ENCODE measurements at regions not wholly inside any gene's neighbourhood (a gene's known extent, or its start where the extent isn't known, plus 50 kb on each side); places are given as distances from the start of the nearest gene placed in this dataset.
A peak's percentile ranks its signal among the peaks of the same experiment; 100 is the strongest.
"Not testable (repeated sequence)": the region's sequence is repeated elsewhere in the genome, so short reads cannot be mapped to it uniquely, and the experiment has no call there.

DNA sequence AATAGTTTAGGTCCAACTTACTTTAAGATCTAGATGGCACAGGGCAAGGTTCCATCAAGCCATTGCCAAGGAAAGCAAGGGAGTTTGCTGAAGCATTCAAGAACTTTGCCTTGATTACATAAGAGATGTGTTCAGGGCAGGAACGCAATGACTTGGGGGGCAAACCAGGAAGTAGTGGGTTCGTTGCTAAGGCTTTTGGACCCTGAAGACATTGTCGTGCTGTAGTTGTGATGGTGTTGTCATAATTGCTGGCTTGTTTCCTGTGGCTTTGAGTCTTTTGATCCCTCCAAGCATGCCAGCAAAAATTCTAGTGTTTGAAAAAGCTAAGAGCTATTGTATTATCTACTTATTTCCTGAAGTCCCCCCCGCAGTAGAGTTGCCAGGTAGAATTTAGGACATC, 70.7 kb upstream of the HNF1B start:
- DNase-seq (ENCODE audit: low read depth in 1 of 2, low spot score in 1 of 2) = no peak
- H3K27me3 ChIP-seq = no peaks in the 10 kb centered on the region
- H3K27ac ChIP-seq = no peak overlapping the region
- H3K4me3 ChIP-seq = no peak overlapping the region
- H3K36me3 ChIP-seq = no peaks in the 10 kb centered on the region
- H3K9me3 ChIP-seq (ENCODE audit: low read depth) = no peaks in the 10 kb centered on the region
- TF ChIP-seq, protein P1, sequence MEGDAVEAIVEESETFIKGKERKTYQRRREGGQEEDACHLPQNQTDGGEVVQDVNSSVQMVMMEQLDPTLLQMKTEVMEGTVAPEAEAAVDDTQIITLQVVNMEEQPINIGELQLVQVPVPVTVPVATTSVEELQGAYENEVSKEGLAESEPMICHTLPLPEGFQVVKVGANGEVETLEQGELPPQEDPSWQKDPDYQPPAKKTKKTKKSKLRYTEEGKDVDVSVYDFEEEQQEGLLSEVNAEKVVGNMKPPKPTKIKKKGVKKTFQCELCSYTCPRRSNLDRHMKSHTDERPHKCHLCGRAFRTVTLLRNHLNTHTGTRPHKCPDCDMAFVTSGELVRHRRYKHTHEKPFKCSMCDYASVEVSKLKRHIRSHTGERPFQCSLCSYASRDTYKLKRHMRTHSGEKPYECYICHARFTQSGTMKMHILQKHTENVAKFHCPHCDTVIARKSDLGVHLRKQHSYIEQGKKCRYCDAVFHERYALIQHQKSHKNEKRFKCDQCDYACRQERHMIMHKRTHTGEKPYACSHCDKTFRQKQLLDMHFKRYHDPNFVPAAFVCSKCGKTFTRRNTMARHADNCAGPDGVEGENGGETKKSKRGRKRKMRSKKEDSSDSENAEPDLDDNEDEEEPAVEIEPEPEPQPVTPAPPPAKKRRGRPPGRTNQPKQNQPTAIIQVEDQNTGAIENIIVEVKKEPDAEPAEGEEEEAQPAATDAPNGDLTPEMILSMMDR (IDR thresholded peaks at IDR 0.05; ENCODE audit: low read depth, low read length) = no peak
- peaks cover 7% of the 10 kb centered on the region for H3K4me1 ChIP-seq (ENCODE audit: low read depth)

DNA sequence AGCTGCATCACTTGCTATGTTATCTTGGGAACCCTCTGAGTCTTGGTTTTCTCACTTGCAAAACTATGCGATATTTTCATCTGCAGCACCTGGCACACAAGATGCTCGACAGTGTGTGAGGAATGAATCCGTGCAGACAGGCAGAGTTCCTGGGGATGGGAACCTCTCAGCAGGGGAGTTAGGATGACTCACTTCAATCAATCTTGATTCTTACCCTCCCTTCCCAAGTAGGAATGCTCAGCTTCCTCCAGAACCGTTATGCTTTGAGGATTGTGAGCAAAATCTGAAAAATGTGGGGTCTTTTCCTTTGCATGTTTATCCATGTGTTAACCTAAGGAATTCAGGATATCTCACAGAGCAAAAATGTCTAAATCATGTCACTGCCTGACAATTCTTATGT, 68.9 kb upstream of the HNF1B start:
- Histone ChIP-seq H3K27me3 (no peaks in the 10 kb centered on the region), H3K4me1 (ENCODE audit: low read depth) (no peaks in the 10 kb centered on the region), H3K27ac (no peak overlapping the region), H3K36me3 (no peaks in the 10 kb centered on the region), H3K4me3 (no peak overlapping the region), H3K9me3 (ENCODE audit: low read depth) (no peaks in the 10 kb centered on the region)
- TF ChIP-seq, protein P1 (IDR thresholded peaks at IDR 0.05; ENCODE audit: low read depth, low read length) = no peak
- DNase-seq (ENCODE audit: low read depth in 1 of 2, low spot score in 1 of 2) = no peak

DNA sequence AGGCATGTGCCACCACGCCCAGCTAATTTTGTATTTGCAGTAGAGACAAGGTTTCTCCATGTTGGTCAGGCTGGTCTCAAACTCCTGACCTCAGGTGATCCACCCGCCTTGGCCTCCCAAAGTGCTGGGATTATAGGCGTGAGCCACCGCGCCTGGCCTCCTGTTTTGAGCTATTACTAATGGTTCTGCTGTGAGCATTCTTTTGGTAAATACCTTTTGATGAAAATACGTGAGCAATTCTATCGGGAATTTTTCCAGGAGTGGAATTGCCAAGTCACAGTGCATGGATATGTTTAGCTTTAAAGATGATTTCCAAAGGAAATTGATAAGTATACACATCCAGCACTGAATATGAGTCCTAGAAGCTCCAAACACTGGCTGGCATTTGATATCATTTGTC, 64.0 kb upstream of the HNF1B start:
- H3K27ac ChIP-seq; H3K4me1 ChIP-seq (ENCODE audit: low read depth); H3K9me3 ChIP-seq (ENCODE audit: low read depth); H3K4me3 ChIP-seq; H3K27me3 ChIP-seq; H3K36me3 ChIP-seq; DNase-seq (ENCODE audit: low read depth in 1 of 2, low spot score in 1 of 2): not testable (repeated sequence)

DNA sequence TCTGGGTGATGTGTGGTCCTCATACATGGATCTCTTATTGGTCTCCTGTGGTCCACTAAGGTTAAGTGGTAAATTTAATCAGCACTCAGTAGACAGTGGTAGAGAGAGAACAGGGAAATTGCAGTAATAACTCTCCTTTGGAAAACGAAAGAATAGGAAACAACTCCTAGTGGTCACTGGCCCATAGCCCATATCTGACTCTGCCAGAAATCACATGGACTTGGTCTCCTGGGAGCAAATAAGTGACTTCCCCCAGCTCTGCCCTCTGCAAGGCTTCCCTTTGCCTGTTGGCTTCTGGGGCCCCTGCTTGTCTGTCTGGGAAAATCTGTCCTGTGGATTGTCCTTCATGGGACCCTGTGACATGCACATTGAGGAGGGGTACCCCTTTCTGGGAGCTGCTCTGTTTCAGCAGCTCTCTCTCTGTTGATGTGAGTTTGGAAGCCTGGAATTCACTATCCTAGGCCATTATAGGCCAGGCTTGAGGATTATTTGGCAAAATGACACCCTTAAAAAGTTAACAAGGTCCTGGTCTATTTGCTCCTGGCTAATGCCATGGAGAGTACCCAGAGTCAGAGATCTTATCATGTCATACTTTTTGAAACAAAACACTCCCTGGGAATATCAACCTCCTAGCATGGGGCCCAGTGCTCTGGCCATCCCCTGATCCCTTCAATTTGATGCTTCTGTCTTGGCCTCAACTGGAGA, 58.0 kb upstream of the HNF1B start:
- no peaks in the 10 kb centered on the region for H3K27me3 ChIP-seq
- no peaks in the 10 kb centered on the region for H3K4me1 ChIP-seq (ENCODE audit: low read depth)
- TF ChIP-seq, protein P1 (IDR thresholded peaks at IDR 0.05; ENCODE audit: low read depth, low read length) = no peak
- no peak overlapping the region for H3K27ac ChIP-seq
- H3K4me3 ChIP-seq = no peak overlapping the region
- H3K36me3 ChIP-seq = no peaks in the 10 kb centered on the region
- H3K9me3 ChIP-seq (ENCODE audit: low read depth) = no peaks in the 10 kb centered on the region
- peak in 1 of 2 donors; percentile 84 for DNase-seq (ENCODE audit: low read depth in 1 of 2, low spot score in 1 of 2)

DNA sequence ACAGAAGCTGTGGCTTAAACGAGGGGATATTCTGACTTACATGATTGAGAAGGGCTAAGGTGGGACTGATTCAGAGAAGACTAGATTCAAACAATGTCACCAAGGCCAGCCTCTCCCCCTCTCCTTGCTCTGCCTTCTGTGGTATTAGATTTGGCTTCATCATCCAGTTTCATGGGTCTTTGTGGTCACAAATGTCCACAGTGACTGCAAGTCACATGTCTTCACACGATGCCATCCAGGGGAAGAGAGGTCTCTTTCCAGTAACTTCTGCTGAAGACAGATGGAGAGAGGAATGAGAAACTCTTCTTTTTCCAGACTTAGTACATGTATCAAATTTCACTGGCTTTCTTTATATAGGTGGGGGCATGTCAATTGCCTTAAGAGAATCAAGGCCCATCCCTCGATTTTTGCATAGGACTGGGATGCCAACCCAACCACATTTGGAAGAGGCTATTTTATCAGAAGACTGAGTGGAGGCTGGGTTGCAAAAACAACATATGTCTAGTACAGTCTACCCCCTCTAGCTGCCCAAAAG, 57.3 kb upstream of the HNF1B start:
- H3K27me3 ChIP-seq = no peaks in the 10 kb centered on the region
- no peak overlapping the region for H3K4me3 ChIP-seq
- TF ChIP-seq, protein P1 (IDR thresholded peaks at IDR 0.05; ENCODE audit: low read depth, low read length) = no peak
- no peaks in the 10 kb centered on the region for H3K4me1 ChIP-seq (ENCODE audit: low read depth)
- no peak for DNase-seq (ENCODE audit: low read depth in 1 of 2, low spot score in 1 of 2)
- H3K36me3 ChIP-seq = no peaks in the 10 kb centered on the region
- H3K9me3 ChIP-seq (ENCODE audit: low read depth) = no peaks in the 10 kb centered on the region
- H3K27ac ChIP-seq = no peak overlapping the region

DNA sequence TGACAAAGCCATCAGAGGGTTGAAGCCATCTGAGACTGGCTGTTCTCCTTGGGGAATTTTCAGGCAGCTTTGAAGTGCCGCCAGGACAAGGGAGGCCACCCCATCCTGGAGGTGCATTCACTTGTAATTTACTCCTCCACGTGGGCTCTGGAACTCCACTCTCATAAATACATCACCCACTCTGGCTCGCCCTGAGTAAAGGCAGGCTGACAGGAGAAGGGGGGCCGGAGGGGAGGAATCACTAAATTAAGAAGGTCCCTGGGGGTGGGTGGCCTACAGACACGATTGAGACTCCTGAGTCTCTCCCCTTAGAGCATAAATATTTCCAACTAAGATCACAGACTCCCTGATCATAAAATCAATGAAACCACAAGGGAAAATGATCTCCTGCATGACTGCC, 56.3 kb upstream of the HNF1B start:
- TF ChIP-seq, protein P1 (IDR thresholded peaks at IDR 0.05; ENCODE audit: low read depth, low read length) = no peak
- Histone ChIP-seq H3K27me3 (no peaks in the 10 kb centered on the region), H3K27ac (no peak overlapping the region), H3K9me3 (ENCODE audit: low read depth) (no peaks in the 10 kb centered on the region), H3K4me3 (no peak overlapping the region), H3K4me1 (ENCODE audit: low read depth) (no peaks in the 10 kb centered on the region), H3K36me3 (no peaks in the 10 kb centered on the region)
- DNase-seq (ENCODE audit: low read depth in 1 of 2, low spot score in 1 of 2) = no peak
